HG02870 (cell line): ENCODE measurements at regions not wholly inside any gene's neighbourhood (a gene's known extent, or its start where the extent isn't known, plus 50 kb on each side); places are given as distances from the start of the nearest gene placed in this dataset.

Experiments
- ATAC-seq: cut with Tn5 transposase; IDR thresholded peaks from one replicate; pipeline ENCODE4 v1.9.1; 2021; ENCODE audit warnings: mild to moderate bottlenecking, moderate library complexity; ENCODE audit not compliant: unreplicated experiment

GRCh38 chr4:64614276-64614675, 205.0 kb upstream of the TECRL start:
- ATAC-seq: no peak

- no peak for ATAC-seq
Observed at GRCh38 chr4:64613046-64613445, 203.8 kb upstream of the TECRL start.

GRCh38 chr4:64598066-64598465, 188.8 kb upstream of the TECRL start:
- ATAC-seq: no peak

GRCh38 chr4:64594723-64595122, 185.5 kb upstream of the TECRL start:
- ATAC-seq: no peak

GRCh38 chr4:64588507-64588906, 179.3 kb upstream of the TECRL start:
- ATAC-seq: no peak

- ATAC-seq: no peak
Observed at GRCh38 chr4:64584981-64585557, 175.8 kb upstream of the TECRL start.

- no peak for ATAC-seq
Observed at GRCh38 chr4:64584125-64584524, 174.9 kb upstream of the TECRL start.

GRCh38 chr4:64582492-64582891, 173.2 kb upstream of the TECRL start:
- no peak for ATAC-seq

GRCh38 chr4:64581422-64581821, 172.2 kb upstream of the TECRL start:
- no peak for ATAC-seq

GRCh38 chr4:64564126-64564525, 154.9 kb upstream of the TECRL start:
- ATAC-seq: no peak

GRCh38 chr4:64559571-64559970, 150.3 kb upstream of the TECRL start:
- no peak for ATAC-seq

- ATAC-seq: no peak
Observed at GRCh38 chr4:64551125-64551524, 141.9 kb upstream of the TECRL start.

GRCh38 chr4:64545593-64545992, 136.3 kb upstream of the TECRL start:
- no peak for ATAC-seq

GRCh38 chr4:64539234-64539849, 130.1 kb upstream of the TECRL start:
- ATAC-seq: peak; percentile 98

- no peak for ATAC-seq
Observed at GRCh38 chr4:64538219-64538618, 129.0 kb upstream of the TECRL start.

- no peak for ATAC-seq
Observed at GRCh38 chr4:64533637-64534036, 124.4 kb upstream of the TECRL start.

GRCh38 chr4:64533159-64533558, 123.9 kb upstream of the TECRL start:
- no peak for ATAC-seq

GRCh38 chr4:64520421-64520820, 111.2 kb upstream of the TECRL start:
- ATAC-seq: no peak

- ATAC-seq: no peak
Observed at GRCh38 chr4:64518600-64518999, 109.3 kb upstream of the TECRL start.

- no peak for ATAC-seq
Observed at GRCh38 chr4:64516176-64516575, 106.9 kb upstream of the TECRL start.

- no peak for ATAC-seq
Observed at GRCh38 chr4:64508089-64508488, 98.8 kb upstream of the TECRL start.

GRCh38 chr4:64503945-64504675, 94.9 kb upstream of the TECRL start:
- ATAC-seq: no peak
